Liver (tissue), 8 donors: ENCODE measurements at regions not wholly inside any gene's neighbourhood (a gene's known extent, or its start where the extent isn't known, plus 50 kb on each side); places are given as distances from the start of the nearest gene placed in this dataset.
"Not testable (repeated sequence)": the region's sequence is repeated elsewhere in the genome, so short reads cannot be mapped to it uniquely, and the experiment has no call there.

Experiments
- DNase-seq: peaks from one replicate; pipeline ENCODE4 v3.0.0-alpha.2; 2017; ENCODE audit warnings: low spot score
- H3K27ac ChIP-seq, 2 donors: one replicate each; pipeline ENCODE4 v1.7.0; 2013; ENCODE audit warnings: inconsistent platforms in 2 of 2, low read length in 2 of 2, control low read depth in 1 of 2, low read depth in 1 of 2, mild to moderate bottlenecking in 1 of 2
- H3K27me3 ChIP-seq, 4 donors: one replicate each; pipeline versions ENCODE4 v1.6.1 to v1.7.0; 2013; ENCODE audit warnings: low read length in 3 of 4, inconsistent platforms in 1 of 4, mild to moderate bottlenecking in 1 of 4, moderate library complexity in 1 of 4; ENCODE audit not compliant: control insufficient read depth in 4 of 4, insufficient read depth in 4 of 4
- H3K36me3 ChIP-seq, 4 donors: one replicate each; pipeline versions ENCODE4 v1.6.1 to v1.7.0; 2013; ENCODE audit warnings: low read length in 3 of 4, mild to moderate bottlenecking in 3 of 4, low read depth in 1 of 4, moderate library complexity in 1 of 4; ENCODE audit not compliant: control insufficient read depth in 4 of 4, insufficient read depth in 3 of 4
- H3K4me1 ChIP-seq, 4 donors: one replicate each; pipeline versions ENCODE4 v1.6.1 to v1.7.0; 2013; ENCODE audit warnings: low read length in 3 of 4, mild to moderate bottlenecking in 3 of 4, moderate library complexity in 1 of 4; ENCODE audit not compliant: control insufficient read depth in 4 of 4, insufficient read depth in 4 of 4
- H3K4me3 ChIP-seq, 3 donors: one replicate each; pipeline versions ENCODE4 v1.6.1 to v1.7.0; 2013; ENCODE audit warnings: low read length in 3 of 3, control low read depth in 1 of 3, low read depth in 1 of 3, mild to moderate bottlenecking in 1 of 3
- H3K9ac ChIP-seq, 2 donors: one replicate each; pipeline ENCODE4 v1.7.0; 2013; ENCODE audit warnings: low read length in 2 of 2, mild to moderate bottlenecking in 2 of 2, moderate library complexity in 2 of 2, control low read depth in 1 of 2, low read depth in 1 of 2
- H3K9me3 ChIP-seq, 4 donors: one replicate each; pipeline versions ENCODE4 v1.6.1 to v1.7.0; 2013; ENCODE audit warnings: low read length in 3 of 4; ENCODE audit not compliant: control insufficient read depth in 4 of 4
- EGR1 ChIP-seq, 2 donors: IDR thresholded peaks; 2 replicates each; pipeline ENCODE4 v1.6.1; 2016 to 2018; ENCODE audit warnings: antibody characterized with exemption in 2 of 2, low read depth in 2 of 2
- FOXA1 ChIP-seq: IDR thresholded peaks from 2 replicates; pipeline ENCODE4 v1.6.1; 2016; ENCODE audit warnings: antibody characterized with exemption
- FOXA2 ChIP-seq: IDR thresholded peaks from 2 replicates; pipeline ENCODE4 v1.6.1; 2016; ENCODE audit warnings: antibody characterized with exemption
- GABPA ChIP-seq, 2 donors: IDR thresholded peaks in 1 of 2; conservative IDR thresholded peaks in 1 of 2; 2 replicates each; pipeline ENCODE4 v1.6.1; 2016; ENCODE audit warnings: antibody characterized with exemption in 2 of 2, mild to moderate bottlenecking in 1 of 2, moderate library complexity in 1 of 2
- HNF4A ChIP-seq, 2 donors: conservative IDR thresholded peaks; 2 replicates each; pipeline ENCODE4 v1.6.1; 2016; ENCODE audit warnings: antibody characterized with exemption in 2 of 2, mild to moderate bottlenecking in 2 of 2
- HNF4G ChIP-seq: IDR thresholded peaks from 2 replicates; pipeline ENCODE4 v1.6.1; 2016; ENCODE audit warnings: antibody characterized with exemption
- JUND ChIP-seq, 2 donors: IDR thresholded peaks; 2 replicates each; pipeline ENCODE4 v1.6.1; 2016; ENCODE audit warnings: antibody characterized with exemption in 2 of 2
- NR2F2 ChIP-seq: IDR thresholded peaks from 2 replicates; pipeline ENCODE4 v1.6.1; 2016; ENCODE audit warnings: antibody characterized with exemption
- RAD21 ChIP-seq, 2 donors: IDR thresholded peaks; 2 replicates each; pipeline ENCODE4 v1.6.1; 2016; ENCODE audit warnings: antibody characterized with exemption in 2 of 2, mild to moderate bottlenecking in 2 of 2
- RXRA ChIP-seq, 2 donors: IDR thresholded peaks; 2 replicates each; pipeline ENCODE4 v1.6.1; 2017 to 2018; ENCODE audit warnings: antibody characterized with exemption in 2 of 2, mild to moderate bottlenecking in 1 of 2
- SP1 ChIP-seq: IDR thresholded peaks from 2 replicates; pipeline ENCODE4 v1.6.1; 2018; ENCODE audit warnings: antibody characterized with exemption, mild to moderate bottlenecking
- TAF1 ChIP-seq: conservative IDR thresholded peaks from 2 replicates; pipeline ENCODE4 v1.6.1; 2016; ENCODE audit warnings: antibody characterized with exemption, mild to moderate bottlenecking
- YY1 ChIP-seq: IDR thresholded peaks from 2 replicates; pipeline ENCODE4 v1.6.1; 2016; ENCODE audit warnings: antibody characterized with exemption, mild to moderate bottlenecking
- WGBS: extraction: QIAGEN DNeasy Blood & Tissue Kit; methylation state at CpG from one replicate; pipeline ENCODE4 v1.1.7; 2013; 5-methylcytosine and 5-hydroxymethylcytosine counted together
- TF ChIP-seq, protein P1 (sequence below): IDR thresholded peaks from 2 replicates; pipeline ENCODE4 v1.6.1; 2016; ENCODE audit warnings: antibody characterized with exemption, mild to moderate bottlenecking
- TF ChIP-seq, protein P2 (sequence below): IDR thresholded peaks from 2 replicates; pipeline ENCODE4 v1.6.1; 2016; ENCODE audit warnings: antibody characterized with exemption
- TF ChIP-seq, protein P3 (sequence below): IDR thresholded peaks from 2 replicates; pipeline ENCODE4 v1.6.1; 2016; ENCODE audit warnings: antibody characterized with exemption
- TF ChIP-seq, protein P4 (sequence below): fragments of 150-350 bp; IDR thresholded peaks from 2 replicates; pipeline ENCODE4 v1.5.1; 2017; ENCODE audit warnings: improper control_type of control experiment, low read depth, low read length; ENCODE audit not compliant: missing input control
- TF ChIP-seq, protein P5 (sequence below): IDR thresholded peaks from 2 replicates; pipeline ENCODE4 v1.6.1; 2016; ENCODE audit warnings: antibody characterized with exemption
- donor health status: healthy.
- donor health status: healthy.
- donor health status: healthy.
- donor health status: healthy.
- donor health status: healthy.

DNA sequence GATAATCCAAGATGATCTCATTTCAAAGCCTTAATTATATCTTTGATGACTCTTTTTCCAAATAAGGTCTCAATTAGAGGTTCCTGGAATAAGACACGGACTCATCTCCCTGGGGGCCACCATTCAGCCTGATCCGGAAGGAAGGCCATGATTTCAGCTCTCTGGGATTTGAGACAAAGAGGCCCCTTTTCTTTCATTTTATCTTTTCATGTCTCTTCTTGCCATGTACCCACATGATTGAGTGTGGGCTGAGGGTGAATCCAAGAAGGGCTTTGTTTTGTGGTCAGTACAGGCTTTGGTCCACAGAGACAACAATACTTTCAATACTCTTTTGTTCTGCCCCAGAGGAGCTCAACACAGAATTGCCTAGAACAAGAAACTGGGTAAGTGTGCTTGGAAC is 261.2 kb downstream of the TRIML1 start (continued):
- TF ChIP-seq, protein P1, sequence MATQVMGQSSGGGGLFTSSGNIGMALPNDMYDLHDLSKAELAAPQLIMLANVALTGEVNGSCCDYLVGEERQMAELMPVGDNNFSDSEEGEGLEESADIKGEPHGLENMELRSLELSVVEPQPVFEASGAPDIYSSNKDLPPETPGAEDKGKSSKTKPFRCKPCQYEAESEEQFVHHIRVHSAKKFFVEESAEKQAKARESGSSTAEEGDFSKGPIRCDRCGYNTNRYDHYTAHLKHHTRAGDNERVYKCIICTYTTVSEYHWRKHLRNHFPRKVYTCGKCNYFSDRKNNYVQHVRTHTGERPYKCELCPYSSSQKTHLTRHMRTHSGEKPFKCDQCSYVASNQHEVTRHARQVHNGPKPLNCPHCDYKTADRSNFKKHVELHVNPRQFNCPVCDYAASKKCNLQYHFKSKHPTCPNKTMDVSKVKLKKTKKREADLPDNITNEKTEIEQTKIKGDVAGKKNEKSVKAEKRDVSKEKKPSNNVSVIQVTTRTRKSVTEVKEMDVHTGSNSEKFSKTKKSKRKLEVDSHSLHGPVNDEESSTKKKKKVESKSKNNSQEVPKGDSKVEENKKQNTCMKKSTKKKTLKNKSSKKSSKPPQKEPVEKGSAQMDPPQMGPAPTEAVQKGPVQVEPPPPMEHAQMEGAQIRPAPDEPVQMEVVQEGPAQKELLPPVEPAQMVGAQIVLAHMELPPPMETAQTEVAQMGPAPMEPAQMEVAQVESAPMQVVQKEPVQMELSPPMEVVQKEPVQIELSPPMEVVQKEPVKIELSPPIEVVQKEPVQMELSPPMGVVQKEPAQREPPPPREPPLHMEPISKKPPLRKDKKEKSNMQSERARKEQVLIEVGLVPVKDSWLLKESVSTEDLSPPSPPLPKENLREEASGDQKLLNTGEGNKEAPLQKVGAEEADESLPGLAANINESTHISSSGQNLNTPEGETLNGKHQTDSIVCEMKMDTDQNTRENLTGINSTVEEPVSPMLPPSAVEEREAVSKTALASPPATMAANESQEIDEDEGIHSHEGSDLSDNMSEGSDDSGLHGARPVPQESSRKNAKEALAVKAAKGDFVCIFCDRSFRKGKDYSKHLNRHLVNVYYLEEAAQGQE = no peak
- TF ChIP-seq, protein P2, sequence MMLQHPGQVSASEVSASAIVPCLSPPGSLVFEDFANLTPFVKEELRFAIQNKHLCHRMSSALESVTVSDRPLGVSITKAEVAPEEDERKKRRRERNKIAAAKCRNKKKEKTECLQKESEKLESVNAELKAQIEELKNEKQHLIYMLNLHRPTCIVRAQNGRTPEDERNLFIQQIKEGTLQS = no peak
- TF ChIP-seq GABPA (IDR thresholded peaks at IDR 0.05 in 1 of 2, conservative IDR thresholded peaks at IDR 0.05 in 1 of 2) = no peak
- TF ChIP-seq, protein P3, sequence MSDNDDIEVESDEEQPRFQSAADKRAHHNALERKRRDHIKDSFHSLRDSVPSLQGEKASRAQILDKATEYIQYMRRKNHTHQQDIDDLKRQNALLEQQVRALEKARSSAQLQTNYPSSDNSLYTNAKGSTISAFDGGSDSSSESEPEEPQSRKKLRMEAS = no peak
- no peak for TF ChIP-seq NR2F2
- TF ChIP-seq FOXA1 = no peak
- TF ChIP-seq YY1 = no peak
- no peak for TF ChIP-seq EGR1 (IDR thresholded peaks at IDR 0.05; ENCODE audit: low read depth in 2 of 2)
- TF ChIP-seq HNF4A (conservative IDR thresholded peaks at IDR 0.05) = no peak

DNA sequence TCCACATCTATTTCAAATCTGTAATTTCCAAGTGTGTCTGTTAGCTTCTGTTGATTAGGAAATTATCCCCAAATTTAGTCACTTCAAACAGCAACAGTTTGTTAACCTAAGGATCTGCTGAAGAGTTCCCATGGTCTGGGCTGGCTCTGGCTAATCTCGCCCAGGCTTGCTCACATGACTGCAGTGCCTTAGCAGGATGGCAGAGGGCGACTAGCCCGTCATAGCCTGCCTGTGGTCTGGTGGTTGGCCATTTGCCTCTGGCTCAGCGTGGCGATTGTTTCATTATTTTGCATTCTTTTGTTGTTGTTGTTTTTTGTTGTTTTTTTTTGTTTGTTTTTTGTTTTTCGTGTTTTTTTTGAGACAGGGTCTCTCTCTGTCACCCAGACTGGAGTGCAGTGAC is 264.0 kb downstream of the TRIML1 start:
- H3K9me3 ChIP-seq = no peaks in the 10 kb centered on the region
- 83% methylated on average over 6 of the region's 6 CpGs for WGBS
- TF ChIP-seq, protein P3 = no peak
- TF ChIP-seq, protein P4, sequence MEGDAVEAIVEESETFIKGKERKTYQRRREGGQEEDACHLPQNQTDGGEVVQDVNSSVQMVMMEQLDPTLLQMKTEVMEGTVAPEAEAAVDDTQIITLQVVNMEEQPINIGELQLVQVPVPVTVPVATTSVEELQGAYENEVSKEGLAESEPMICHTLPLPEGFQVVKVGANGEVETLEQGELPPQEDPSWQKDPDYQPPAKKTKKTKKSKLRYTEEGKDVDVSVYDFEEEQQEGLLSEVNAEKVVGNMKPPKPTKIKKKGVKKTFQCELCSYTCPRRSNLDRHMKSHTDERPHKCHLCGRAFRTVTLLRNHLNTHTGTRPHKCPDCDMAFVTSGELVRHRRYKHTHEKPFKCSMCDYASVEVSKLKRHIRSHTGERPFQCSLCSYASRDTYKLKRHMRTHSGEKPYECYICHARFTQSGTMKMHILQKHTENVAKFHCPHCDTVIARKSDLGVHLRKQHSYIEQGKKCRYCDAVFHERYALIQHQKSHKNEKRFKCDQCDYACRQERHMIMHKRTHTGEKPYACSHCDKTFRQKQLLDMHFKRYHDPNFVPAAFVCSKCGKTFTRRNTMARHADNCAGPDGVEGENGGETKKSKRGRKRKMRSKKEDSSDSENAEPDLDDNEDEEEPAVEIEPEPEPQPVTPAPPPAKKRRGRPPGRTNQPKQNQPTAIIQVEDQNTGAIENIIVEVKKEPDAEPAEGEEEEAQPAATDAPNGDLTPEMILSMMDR = no peak
- TF ChIP-seq YY1 (no peak), HNF4A (conservative IDR thresholded peaks at IDR 0.05) (no peak), NR2F2 (no peak), JUND (IDR thresholded peaks at IDR 0.05) (no peak), EGR1 (IDR thresholded peaks at IDR 0.05; ENCODE audit: low read depth in 2 of 2) (no peak), RAD21 (IDR thresholded peaks at IDR 0.05) (no peak), TAF1 (no peak), SP1 (no peak), RXRA (IDR thresholded peaks at IDR 0.05) (no peak), GABPA (IDR thresholded peaks at IDR 0.05 in 1 of 2, conservative IDR thresholded peaks at IDR 0.05 in 1 of 2) (no peak), FOXA2 (no peak), HNF4G (no peak), FOXA1 (no peak)
- TF ChIP-seq, protein P5, sequence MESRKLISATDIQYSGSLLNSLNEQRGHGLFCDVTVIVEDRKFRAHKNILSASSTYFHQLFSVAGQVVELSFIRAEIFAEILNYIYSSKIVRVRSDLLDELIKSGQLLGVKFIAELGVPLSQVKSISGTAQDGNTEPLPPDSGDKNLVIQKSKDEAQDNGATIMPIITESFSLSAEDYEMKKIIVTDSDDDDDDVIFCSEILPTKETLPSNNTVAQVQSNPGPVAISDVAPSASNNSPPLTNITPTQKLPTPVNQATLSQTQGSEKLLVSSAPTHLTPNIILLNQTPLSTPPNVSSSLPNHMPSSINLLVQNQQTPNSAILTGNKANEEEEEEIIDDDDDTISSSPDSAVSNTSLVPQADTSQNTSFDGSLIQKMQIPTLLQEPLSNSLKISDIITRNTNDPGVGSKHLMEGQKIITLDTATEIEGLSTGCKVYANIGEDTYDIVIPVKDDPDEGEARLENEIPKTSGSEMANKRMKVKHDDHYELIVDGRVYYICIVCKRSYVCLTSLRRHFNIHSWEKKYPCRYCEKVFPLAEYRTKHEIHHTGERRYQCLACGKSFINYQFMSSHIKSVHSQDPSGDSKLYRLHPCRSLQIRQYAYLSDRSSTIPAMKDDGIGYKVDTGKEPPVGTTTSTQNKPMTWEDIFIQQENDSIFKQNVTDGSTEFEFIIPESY = no peak
- TF ChIP-seq, protein P1 = no peak
- TF ChIP-seq, protein P2 = no peak
- no peak overlapping the region for H3K4me3 ChIP-seq
- H3K27ac ChIP-seq = no peak overlapping the region
- no peaks in the 10 kb centered on the region for H3K36me3 ChIP-seq
- no peaks in the 10 kb centered on the region for H3K4me1 ChIP-seq
- no peak for DNase-seq
- no peak overlapping the region for H3K9ac ChIP-seq
- H3K27me3 ChIP-seq = no peaks in the 10 kb centered on the region

DNA sequence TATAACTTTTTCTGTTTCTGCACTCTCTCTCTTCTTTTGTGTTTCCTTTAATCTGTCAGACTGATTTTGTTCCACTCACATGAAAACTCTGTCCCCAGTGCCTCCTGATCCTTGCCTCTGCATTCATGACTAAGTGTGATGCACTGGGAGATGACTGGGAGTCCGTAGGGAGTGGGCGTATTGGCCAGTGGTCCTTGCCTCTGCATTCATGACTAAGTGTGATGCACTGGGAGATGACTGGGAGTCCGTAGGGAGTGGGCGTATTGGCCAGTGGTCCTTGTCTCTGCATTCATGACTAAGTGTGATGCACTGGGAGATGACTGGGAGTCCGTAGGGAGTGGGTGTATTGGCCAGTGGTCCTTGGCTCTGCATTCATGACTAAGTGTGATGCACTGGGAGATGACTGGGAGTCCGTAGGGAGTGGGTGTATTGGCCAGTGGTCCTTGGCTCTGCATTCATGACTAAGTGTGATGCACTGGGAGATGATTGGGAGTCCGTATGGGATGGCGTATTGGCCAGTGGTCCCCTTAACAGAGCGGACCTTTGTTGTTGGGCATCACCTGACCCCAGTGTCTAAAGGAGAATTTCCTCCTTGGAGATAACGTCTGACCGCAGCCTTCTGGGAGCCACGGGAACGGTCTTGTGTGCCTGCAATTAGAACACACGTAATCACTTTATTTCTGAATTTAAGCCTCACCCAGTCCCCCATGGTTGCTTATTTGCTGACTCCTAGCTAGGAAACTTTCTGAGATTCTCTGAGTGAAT is 266.0 kb downstream of the TRIML1 start:
- H3K4me1 ChIP-seq, DNase-seq, H3K9ac ChIP-seq, H3K9me3 ChIP-seq, H3K27ac ChIP-seq, H3K4me3 ChIP-seq, H3K27me3 ChIP-seq, H3K36me3 ChIP-seq: not testable (repeated sequence)
- WGBS = 84% methylated on average over 14 of the region's 14 CpGs
